Motor neuron (in vitro differentiated cells): ENCODE measurements at regions not wholly inside any gene's neighbourhood (a gene's known extent, or its start where the extent isn't known, plus 50 kb on each side); places are given as distances from the start of the nearest gene placed in this dataset.

Experiments
- ATAC-seq, 8 experiments: fragments of 200-7000 bp; cut with Tn5 transposase; replicated peaks in 6 of 8; 2 replicates each; pipeline ENCODE4 v1.8.0; 2021; ENCODE audit warnings: mild to moderate bottlenecking in 8 of 8, moderate library complexity in 8 of 8
- H3K27ac ChIP-seq, 2 donors: fragments of 250-450 bp; sonication (Bioruptor Pico); 2 replicates each; pipeline ENCODE4 v1.9.0; 2021; ENCODE audit warnings: antibody characterized with exemption in 2 of 2, mild to moderate bottlenecking in 2 of 2, moderate library complexity in 1 of 2
- H3K4me1 ChIP-seq, 2 donors: fragments of 250-450 bp; sonication (Bioruptor Pico); replicated peaks in 1 of 2; 2 replicates each; pipeline ENCODE4 v1.6.1; 2021; ENCODE audit warnings: antibody characterized with exemption in 2 of 2, mild to moderate bottlenecking in 2 of 2, moderate library complexity in 1 of 2
- H3K4me3 ChIP-seq, 5 donors: fragments of 250-450 bp; sonication (Bioruptor Pico); 2 replicates each; pipeline ENCODE4 v1.9.0; 2021; ENCODE audit warnings: antibody characterized with exemption in 5 of 5, mild to moderate bottlenecking in 5 of 5, moderate library complexity in 4 of 5
- WGBS, 10 experiments: fragments of 450-650 bp; shearing (Covaris generic); methylation state at CpG; one replicate each; pipeline ENCODE4 v1.0.0; 2022; 5-methylcytosine and 5-hydroxymethylcytosine counted together
- in situ Hi-C, 9 experiments: fragments of 400-800 bp; cut with MboI; loops; one replicate each; pipeline ENCODE4 v1.15.0; 2021; ENCODE audit warnings: low sequenced_read_pairs in 9 of 9, low pct_unique_long_range_greater_than_20kb in 2 of 9; ENCODE audit not compliant: unreplicated experiment in 9 of 9

GRCh38 chr7:131019351-131019750 is 285.3 kb upstream of the KLF14 start:
- 91 to 100% (median 100%) methylated on average over 1 of the region's 1 CpG; no CpG with 5 or more reads in 3 of the 10 experiments for WGBS, 10 experiments
- in situ Hi-C loops = no loop called here
- ATAC-seq = no peak
- Histone ChIP-seq H3K4me1 (no peaks in the 10 kb centered on the region), H3K4me3 (no peak overlapping the region), H3K27ac (no peak overlapping the region)

- Histone ChIP-seq H3K27ac (no peak overlapping the region), H3K4me3 (no peak overlapping the region), H3K4me1 (no peaks in the 10 kb centered on the region)
- no peak for ATAC-seq
- WGBS, 10 experiments = 75 to 100% (median 80%) methylated on average over 1 to 6 of the region's 7 CpGs; no CpG with 5 or more reads in 2 of the 10 experiments
- in situ Hi-C loops = no loop called here
These were observed 286.8 kb upstream of the KLF14 start for GRCh38 chr7:131020759-131021261.

- Histone ChIP-seq H3K4me3 (no peak overlapping the region), H3K27ac (no peak overlapping the region), H3K4me1 (no peaks in the 10 kb centered on the region)
- 67 to 100% (median 97%) methylated on average over 1 to 5 of the region's 5 CpGs; no CpG with 5 or more reads in 1 of the 10 experiments for WGBS, 10 experiments
- in situ Hi-C loops = no loop called here
- no peak for ATAC-seq
These were observed 287.5 kb upstream of the KLF14 start for GRCh38 chr7:131021460-131021859.

GRCh38 chr7:131021902-131022301 is 287.9 kb upstream of the KLF14 start:
- no peak overlapping the region for H3K27ac ChIP-seq
- no peak for ATAC-seq

GRCh38 chr7:131026297-131027000 is 292.4 kb upstream of the KLF14 start:
- no peak for ATAC-seq
- Histone ChIP-seq H3K4me3 (no peak overlapping the region), H3K27ac (no peak overlapping the region), H3K4me1 (no peaks in the 10 kb centered on the region)
- 28 to 97% (median 86%) methylated on average over 2 to 6 of the region's 7 CpGs for whole genome bisulfite sequencing, 10 experiments
- in situ Hi-C loops = loop anchor here in 2 of 9 experiments (25.0 kb wide), 1 partner anchor 139 kb away; no protein-coding TSS in a partner anchor

More at GRCh38 chr7:131021902-131022301, 287.9 kb upstream of the KLF14 start:
- 50 to 100% (median 89%) methylated on average over 1 to 8 of the region's 8 CpGs; no CpG with 5 or more reads in 2 of the 10 experiments for WGBS, 10 experiments
- in situ Hi-C loops = no loop called here
- H3K4me1 ChIP-seq = no peaks in the 10 kb centered on the region
- no peak overlapping the region for H3K4me3 ChIP-seq

- no peak overlapping the region for H3K4me3 ChIP-seq
- H3K27ac ChIP-seq = no peak overlapping the region
- in situ Hi-C loops = loop anchor here in 2 of 9 experiments (25.0 kb wide), 1 partner anchor 140 kb away; no protein-coding TSS in a partner anchor
- 0 to 84% (median 0%) methylated on average over 1 to 4 of the region's 8 CpGs; no CpG with 5 or more reads in 5 of the 10 experiments for WGBS, 10 experiments
- H3K4me1 ChIP-seq = no peaks in the 10 kb centered on the region
- peak; percentile 40 to 95 (median 74) for ATAC-seq
These were observed 293.3 kb upstream of the KLF14 start for GRCh38 chr7:131027287-131027773.

- H3K4me3 ChIP-seq = no peak overlapping the region
- 60 to 100% (median 100%) methylated on average over 1 to 2 of the region's 2 CpGs; no CpG with 5 or more reads in 1 of the 10 experiments for WGBS, 10 experiments
- ATAC-seq = no peak
- no peaks in the 10 kb centered on the region for H3K4me1 ChIP-seq
- in situ Hi-C loops = loop anchor here in 2 of 9 experiments (25.0 kb wide), 1 partner anchor 141 kb away; no protein-coding TSS in a partner anchor
- no peak overlapping the region for H3K27ac ChIP-seq
These were observed 294.3 kb upstream of the KLF14 start for GRCh38 chr7:131028295-131028694.

GRCh38 chr7:131029002-131029401 is 295.0 kb upstream of the KLF14 start:
- no peaks in the 10 kb centered on the region for H3K4me1 ChIP-seq
- no peak overlapping the region for H3K4me3 ChIP-seq
- in situ Hi-C loops = loop anchor here in 2 of 9 experiments (25.0 kb wide), 1 partner anchor 142 kb away; no protein-coding TSS in a partner anchor
- H3K27ac ChIP-seq = no peak overlapping the region
- no peak for ATAC-seq

- no peak overlapping the region for H3K27ac ChIP-seq
- H3K4me1 ChIP-seq = no peaks in the 10 kb centered on the region
- 59 to 93% (median 86%) methylated on average over 4 to 7 of the region's 7 CpGs for WGBS, 10 experiments
- ATAC-seq = no peak
- H3K4me3 ChIP-seq = no peak overlapping the region
- in situ Hi-C loops = loop anchor here in 2 of 9 experiments (25.0 kb wide), 1 partner anchor 144 kb away; no protein-coding TSS in a partner anchor
These were observed 296.4 kb upstream of the MKLN1 start for GRCh38 chr7:131031099-131031868.

GRCh38 chr7:131032786-131033185 is 294.9 kb upstream of the MKLN1 start:
- H3K4me1 ChIP-seq = no peaks in the 10 kb centered on the region
- WGBS, 10 experiments = 80 to 100% (median 94%) methylated on average over 1 to 6 of the region's 6 CpGs; no CpG with 5 or more reads in 1 of the 10 experiments
- in situ Hi-C loops = loop anchor here in 2 of 9 experiments (25.0 kb wide), 1 partner anchor 145 kb away; no protein-coding TSS in a partner anchor
- no peak overlapping the region for H3K4me3 ChIP-seq
- no peak overlapping the region for H3K27ac ChIP-seq
- ATAC-seq = no peak

GRCh38 chr7:131034166-131034881 is 293.4 kb upstream of the MKLN1 start:
- WGBS, 10 experiments = 37 to 97% (median 80%) methylated on average over 2 to 6 of the region's 9 CpGs; no CpG with 5 or more reads in 1 of the 10 experiments
- in situ Hi-C loops = loop anchor here in 2 of 9 experiments (25.0 kb wide), 1 partner anchor 147 kb away; no protein-coding TSS in a partner anchor
- ATAC-seq = peak in 2 of 8 experiments; percentile 6 to 69
- Histone ChIP-seq H3K4me3 (no peak overlapping the region), H3K27ac (no peak overlapping the region), H3K4me1 (no peaks in the 10 kb centered on the region)

- Histone ChIP-seq H3K4me3 (no peak overlapping the region), H3K4me1 (no peaks in the 10 kb centered on the region), H3K27ac (no peak overlapping the region)
- ATAC-seq = no peak
- in situ Hi-C loops = loop anchor here in 2 of 9 experiments (25.0 kb wide), 1 partner anchor 148 kb away; no protein-coding TSS in a partner anchor
- 67 to 100% (median 77%) methylated on average over 1 to 8 of the region's 8 CpGs; no CpG with 5 or more reads in 2 of the 10 experiments for WGBS, 10 experiments
These were observed 292.4 kb upstream of the MKLN1 start for GRCh38 chr7:131035088-131035770.
